ENCODE measurements at regions not wholly inside any gene's neighbourhood (a gene's known extent, or its start where the extent isn't known, plus 50 kb on each side); places are given as distances from the start of the nearest gene placed in this dataset.
"Not testable (repeated sequence)": the region's sequence is repeated elsewhere in the genome, so short reads cannot be mapped to it uniquely, and the experiment has no call there.

- DNase-seq, result no peak
Measured at GRCh38 chr2:100704711-100705110, 115.2 kb upstream of the NPAS2 start.

- no peak for DNase-seq
Measured at GRCh38 chr2:100707016-100707947, 112.7 kb upstream of the NPAS2 start.

DNA sequence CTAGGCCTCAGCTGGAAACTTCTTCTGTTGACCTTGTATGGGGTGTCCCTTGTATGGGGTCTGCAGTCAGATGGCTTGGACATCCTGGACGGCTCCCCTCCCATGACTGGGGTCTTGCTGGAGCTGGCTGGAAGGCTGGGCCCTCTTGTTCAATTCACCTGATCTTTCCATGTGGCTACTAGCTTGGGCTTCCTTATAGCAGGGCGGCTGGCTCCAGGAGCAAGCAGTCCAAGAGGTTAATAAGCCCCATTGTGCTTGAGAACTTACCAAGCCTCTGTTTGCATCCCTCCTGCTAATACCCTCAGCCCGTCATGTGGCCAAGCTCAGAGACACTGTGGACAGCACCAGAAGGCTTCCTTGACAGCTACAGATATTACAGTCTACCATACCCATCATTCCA, 111.6 kb upstream of the NPAS2 start:
- DNase-seq, result no peak

DNA sequence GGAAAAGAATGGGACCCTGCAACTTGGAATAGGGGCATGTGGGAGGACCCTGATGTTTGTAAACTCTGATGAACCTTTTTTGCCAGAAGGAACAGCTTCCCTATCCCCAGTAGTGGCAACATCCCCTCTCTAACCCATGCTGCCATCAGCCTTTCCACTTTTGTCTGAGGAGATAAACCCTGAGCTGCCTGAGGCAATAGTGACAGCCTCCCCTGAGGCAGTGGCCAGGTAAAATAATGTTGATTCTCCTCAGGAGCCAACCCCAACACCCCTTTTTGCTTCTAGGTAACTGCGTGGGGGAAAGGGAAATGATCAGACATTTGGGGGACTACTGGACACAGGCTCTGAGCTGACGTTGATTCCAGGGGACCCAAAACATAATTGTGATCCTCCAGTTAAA, 106.8 kb upstream of the NPAS2 start:
- DNase-seq, result no peak

DNA sequence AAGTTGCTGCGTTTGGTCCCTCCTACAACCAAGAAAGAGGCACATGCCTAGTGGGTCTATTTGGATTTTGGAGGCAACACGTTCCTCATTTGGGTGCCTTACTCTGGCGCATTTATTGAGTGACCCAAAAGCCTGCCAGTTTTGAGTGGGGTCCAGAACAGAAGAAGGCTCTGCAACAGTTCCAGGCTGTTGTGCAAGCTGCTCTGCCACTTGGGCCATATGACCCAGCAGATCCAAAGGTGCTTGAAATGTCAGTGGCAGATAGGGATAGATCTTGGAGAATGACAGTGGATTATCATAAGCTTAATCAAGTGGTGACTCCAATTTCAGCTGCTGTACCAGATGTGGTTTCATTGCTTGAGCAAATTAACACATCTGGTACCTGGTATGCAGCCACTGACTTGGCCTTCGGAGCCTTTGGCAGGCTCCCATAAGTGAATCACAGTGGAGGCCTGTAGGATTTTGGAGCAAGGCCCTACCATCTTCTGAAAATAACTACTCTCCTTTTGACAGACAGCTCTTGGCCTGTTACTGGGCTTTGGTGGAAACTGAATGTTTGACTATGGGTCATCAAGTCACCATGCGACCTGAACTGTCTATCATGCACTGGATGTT, 105.4 kb upstream of the NPAS2 start:
- not testable (repeated sequence) for DNase-seq

DNA sequence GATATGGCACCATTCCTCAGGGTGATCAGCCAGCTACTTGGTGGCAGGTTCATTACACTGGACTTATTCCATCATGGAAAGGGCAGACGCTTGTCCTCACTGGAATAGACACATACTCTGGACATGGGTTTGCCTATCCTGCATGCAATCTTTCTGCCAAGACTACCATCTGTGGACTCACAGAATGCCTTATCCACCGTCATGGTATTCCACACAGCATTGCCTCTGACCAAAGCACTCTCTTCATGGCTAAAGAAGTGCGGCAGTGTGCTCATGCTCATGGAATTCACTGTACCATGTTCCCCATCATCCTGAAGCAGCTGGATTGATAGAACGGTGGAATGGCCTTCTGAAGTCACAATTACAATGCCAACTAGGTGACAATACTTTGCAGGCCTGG, 104.1 kb upstream of the NPAS2 start:
- not testable (repeated sequence) for DNase-seq

DNA sequence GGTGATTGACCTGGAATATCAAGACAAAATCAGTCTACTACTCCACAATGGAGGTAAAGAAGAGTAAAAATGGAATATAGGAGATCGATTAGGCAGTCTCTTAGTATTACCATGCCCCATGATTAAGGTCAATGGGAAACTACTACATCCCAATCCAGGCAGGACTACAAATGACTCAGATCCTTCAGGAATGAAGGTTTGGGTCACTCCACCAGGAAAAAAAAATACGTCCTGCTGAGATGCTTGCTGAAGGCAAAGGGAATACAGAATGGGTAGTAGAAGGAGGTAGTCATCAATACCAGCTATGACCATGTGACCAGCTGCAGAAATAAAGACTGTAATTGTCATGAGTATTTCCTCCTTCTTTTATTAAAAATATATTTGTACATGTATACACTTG, 103.4 kb upstream of the NPAS2 start:
- no peak for DNase-seq

- no peak for DNase-seq
Measured at GRCh38 chr2:100718065-100718629, 101.8 kb upstream of the NPAS2 start.

DNA sequence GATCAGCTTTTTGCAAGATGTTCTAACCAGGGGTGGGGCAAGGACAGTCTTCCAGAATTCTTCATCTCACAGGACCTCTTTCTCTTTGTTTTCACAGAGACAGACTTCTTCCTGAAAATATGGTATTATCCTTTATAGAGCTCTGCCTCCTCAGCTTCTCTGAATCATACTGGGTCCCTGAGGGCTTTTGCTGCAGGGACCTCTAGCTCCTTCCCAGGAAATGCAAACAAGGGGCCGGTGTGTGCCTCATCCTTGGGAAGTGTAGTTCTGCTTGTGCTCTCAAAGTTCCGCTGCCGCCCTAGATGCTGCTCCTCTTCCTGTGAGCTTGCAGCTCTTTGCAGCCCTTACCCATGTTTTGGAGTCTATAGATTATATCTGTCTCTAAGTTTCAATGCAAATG, 99.5 kb upstream of the NPAS2 start:
- no peak for DNase-seq

DNA sequence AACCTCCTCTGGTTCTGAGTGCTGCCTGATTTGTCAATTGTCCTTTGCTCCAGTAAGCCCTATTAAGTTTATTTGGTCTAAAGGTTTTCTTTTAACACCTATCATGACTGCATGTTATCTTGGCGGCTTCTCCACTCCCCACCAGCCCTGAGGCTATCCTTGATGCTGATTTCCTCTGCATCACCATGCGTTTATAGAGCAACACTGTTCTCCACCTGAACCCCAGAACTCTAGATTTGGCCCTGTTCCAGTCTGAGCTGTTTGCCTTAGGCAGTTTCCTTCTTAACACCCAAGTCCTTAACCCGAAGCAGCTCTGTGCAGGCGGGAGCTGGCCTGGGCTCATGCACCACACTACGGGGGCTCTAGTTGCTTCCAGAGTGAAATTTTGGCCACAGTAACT, 98.2 kb upstream of the NPAS2 start:
- DNase-seq, result no peak

DNA sequence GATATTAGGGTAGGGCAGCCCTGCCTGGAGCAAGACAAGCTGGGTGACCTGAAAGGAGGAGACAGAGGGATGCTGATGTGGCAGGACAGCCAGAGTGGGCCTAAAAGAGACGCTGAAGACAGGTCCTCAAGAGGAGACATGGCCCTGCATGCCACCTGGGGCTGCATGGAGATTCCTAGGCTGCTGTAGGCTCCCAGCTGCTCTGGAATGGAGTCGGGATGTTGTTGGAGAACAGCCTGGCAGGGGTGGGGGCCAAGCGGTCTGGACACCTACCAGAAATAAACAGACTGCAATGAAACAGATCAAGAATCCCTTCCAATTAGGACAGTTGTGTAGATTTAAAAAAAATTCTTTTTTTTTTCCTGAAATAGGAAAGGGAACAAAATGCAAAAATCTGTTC, 97.8 kb upstream of the NPAS2 start:
- DNase-seq, result no peak

GRCh38 chr2:100726866-100727265, 93.1 kb upstream of the NPAS2 start:
- no peak for DNase-seq

DNA sequence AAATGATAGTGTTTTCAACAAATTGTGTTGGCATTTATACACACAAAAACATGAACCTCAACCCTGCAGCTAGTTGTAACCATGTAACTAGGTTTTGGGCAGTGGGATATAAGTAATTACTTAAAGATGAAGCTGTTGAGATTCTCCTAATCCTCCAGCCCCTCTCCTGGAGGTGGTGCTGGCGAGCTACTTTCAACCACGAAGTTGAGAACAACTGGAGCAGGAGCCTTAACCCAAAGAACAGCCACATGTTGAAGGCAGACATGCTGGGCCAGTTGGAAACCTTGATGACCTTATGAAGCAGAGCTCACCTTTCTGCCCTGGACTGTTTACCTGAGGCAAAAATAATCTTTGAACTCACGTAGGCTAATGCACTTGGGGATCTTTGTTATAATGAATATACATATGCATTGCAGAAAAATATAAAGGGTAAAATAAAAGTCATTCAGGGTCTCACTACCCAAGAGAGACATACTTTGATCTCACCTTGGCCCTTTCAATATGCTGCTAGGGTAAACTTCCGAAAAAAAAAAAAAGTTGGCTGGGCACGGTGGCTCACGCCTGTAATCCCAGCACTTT, 89.6 kb upstream of the NPAS2 start:
- DNase-seq, result peak; percentile 13

GRCh38 chr2:100731535-100731981, 88.4 kb upstream of the NPAS2 start:
- DNase-seq, result no peak

DNA sequence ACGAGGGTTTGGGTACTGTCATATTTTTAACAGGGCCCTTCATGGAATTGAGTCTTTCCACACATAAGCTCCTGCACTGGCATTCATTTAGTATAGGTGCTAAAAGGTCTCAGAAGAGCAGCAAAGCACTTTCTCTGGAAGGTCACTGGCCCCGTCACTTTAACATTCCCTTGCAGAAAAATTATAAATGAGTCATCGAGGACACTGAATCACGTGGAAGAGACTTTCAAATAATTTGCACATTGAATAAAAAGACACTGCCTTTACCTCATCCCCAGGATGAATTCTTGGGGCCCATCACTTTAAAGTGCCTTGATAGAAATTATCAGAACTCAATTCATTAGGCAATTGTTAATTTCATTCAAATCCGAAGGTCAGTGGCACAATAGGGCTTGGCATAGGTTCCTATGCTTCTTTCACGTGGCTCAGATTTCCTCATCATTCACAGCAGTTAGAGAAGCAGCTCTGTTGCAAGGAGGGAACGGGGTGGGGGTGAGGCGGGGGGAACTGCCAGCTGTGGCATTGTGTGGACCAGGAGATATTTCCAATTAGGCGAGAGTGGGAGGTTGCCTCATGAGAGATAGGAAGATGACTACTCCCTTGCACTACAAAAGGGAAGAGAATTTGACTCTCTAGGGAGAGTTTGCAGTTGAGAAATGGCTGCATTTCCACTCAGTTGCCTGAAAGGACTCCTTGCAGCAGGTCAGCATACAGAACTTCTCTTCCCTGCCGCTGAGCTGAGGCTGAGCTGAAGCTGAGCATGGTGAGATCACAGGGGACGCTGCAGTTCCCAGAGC, 86.3 kb upstream of the NPAS2 start:
- DNase-seq, result no peak

DNA sequence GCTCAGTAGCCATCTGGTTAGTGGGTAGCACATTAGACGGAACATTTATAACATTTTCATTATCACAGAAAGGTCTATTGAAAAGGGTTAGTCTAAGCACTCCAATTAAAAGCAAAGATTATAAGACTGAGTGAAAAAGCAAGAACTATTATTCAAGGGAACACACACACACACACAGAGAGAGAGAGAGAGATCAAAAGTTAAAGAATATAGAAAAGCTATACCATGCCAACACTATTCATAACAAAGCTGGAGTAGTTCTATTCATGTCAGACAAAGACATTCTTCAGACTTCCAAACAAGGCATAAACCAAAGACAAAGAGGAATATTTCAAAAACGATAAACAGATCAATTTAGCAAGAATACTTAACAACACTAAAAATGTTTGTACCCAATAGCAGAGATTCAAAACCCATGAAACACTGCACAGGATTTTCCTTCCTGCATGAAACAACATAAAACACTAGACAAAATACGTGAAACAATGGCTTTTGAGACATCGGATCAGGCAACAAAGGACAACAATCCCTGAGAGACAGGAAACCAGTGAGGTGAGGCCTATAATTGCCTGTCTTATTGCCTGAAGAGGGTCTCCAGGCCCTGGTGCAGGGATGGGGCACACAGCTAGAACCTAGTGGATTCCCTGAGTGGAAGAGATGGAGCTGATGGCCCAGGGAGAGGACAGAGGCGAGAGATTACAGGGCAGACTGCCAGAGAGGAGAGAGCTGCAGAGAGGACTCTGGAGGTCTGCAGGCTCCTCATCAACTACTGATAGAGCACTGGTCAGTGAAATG, 83.6 kb upstream of the NPAS2 start:
- no peak for DNase-seq

DNA sequence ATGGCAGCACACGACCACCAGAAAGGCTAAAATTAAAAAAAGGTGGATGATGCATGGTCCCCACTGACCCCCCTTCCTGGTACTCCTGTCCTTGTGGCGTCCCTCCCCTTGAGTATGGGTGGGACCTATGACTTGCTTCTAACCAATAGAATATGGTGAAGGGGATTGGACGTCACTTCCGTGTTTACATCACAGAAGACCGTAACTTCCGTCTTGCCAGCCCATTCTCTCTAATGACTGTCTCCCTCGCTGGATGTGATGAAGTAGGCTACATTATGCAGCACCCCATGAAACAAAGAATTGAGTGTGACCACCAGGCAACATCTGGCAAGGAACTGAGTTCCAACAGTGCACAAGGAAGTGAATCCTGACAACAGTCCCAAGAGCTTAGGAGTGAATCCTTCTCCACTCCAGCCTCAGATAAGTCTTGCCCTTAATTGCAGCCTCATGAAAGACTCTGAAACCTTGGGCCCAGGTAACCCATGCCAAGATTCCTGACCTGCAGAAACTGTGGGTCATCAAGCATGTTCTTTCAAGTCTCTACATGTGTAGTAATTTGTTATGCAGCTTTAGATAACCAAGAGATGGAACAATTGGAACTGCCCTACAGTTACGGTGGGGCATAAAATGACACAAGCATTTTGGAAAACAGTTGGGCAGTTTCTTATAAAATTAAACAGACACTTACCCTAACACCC, 80.1 kb upstream of the NPAS2 start:
- DNase-seq, result no peak

DNA sequence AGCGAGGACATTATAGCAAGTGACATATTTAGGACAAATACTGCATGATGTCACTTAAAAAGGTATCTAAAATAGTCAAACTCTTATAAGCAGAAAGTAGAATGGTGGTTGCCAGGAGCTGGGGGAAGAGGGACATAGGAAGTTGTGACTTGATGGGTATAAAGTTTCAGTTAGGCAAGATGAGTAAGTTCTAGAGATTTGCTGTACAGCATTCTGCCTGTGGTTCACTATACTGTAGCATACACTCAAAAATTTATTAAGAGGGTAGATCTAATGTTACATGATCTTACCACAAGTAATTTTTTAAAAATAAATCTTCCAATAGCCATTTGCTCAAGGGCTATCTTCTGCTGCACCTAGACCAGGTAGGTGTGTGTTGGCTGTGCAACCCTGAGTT, 78.1 kb upstream of the NPAS2 start:
- DNase-seq, result no peak

- no peak for DNase-seq
Measured at GRCh38 chr2:100742277-100743254, 77.4 kb upstream of the NPAS2 start.

DNA sequence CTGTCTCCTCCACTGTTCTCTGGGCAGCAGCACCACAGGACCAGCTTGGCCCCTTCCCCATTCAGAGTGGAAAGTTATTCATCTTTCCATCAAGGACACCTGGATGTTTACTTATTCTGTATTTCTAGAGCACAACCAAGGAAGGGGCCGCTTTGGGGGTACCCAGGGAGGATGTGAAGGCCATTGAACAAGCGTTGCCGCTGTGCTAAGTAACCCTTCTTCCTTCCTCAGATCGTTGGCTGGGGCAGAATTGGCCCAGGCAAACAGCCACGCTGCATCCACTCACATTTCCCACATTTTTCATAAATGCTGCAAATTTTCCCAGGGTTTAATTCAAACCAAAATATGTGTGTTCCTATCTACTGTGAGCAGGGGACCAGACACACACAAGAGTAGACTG, 76.2 kb upstream of the NPAS2 start:
- no peak for DNase-seq

Data from activated gamma-delta T cell treated with Interleukin-2 at 50 U/mL for 16 hours (primary cell).